Stimulated activated CD4-positive, alpha-beta T cell treated with anti-CD3 and anti-CD28 coated beads, Interleukin-2, amount 100 ng/mL, for 4 hours (primary cell): ENCODE measurements at regions not wholly inside any gene's neighbourhood (a gene's known extent, or its start where the extent isn't known, plus 50 kb on each side); places are given as distances from the start of the nearest gene placed in this dataset.

ENCODE experiments used
- DNase-seq: peaks from one replicate; pipeline ENCODE4 v3.0.0-alpha.2; 2020; ENCODE audit warnings: low read depth

GRCh38 chr10:62548686-62549085 lies 174.5 kb downstream of the ZNF365 start:
- DNase-seq = no peak

GRCh38 chr10:62550173-62550572 lies 176.0 kb downstream of the ZNF365 start:
- no peak for DNase-seq

GRCh38 chr10:62554632-62555199 lies 180.5 kb downstream of the ZNF365 start:
- no peak for DNase-seq

- no peak for DNase-seq
Measured at GRCh38 chr10:62559481-62560200, 185.5 kb downstream of the ZNF365 start.

GRCh38 chr10:62560201-62560819 lies 186.1 kb downstream of the ZNF365 start:
- no peak for DNase-seq

GRCh38 chr10:62561151-62561550 lies 187.0 kb downstream of the ZNF365 start:
- no peak for DNase-seq

- no peak for DNase-seq
Measured at GRCh38 chr10:62562101-62562500, 187.9 kb downstream of the ZNF365 start.

GRCh38 chr10:62562795-62563194 lies 188.6 kb downstream of the ZNF365 start:
- no peak for DNase-seq

- no peak for DNase-seq
Measured at GRCh38 chr10:62573929-62574328, 199.8 kb downstream of the ZNF365 start.

- no peak for DNase-seq
Measured at GRCh38 chr10:62577076-62577475, 202.9 kb downstream of the ZNF365 start.

- DNase-seq = no peak
Measured at GRCh38 chr10:62577666-62578291, 203.6 kb downstream of the ZNF365 start.

GRCh38 chr10:62578301-62578700 lies 204.1 kb downstream of the ZNF365 start:
- no peak for DNase-seq

GRCh38 chr10:62578916-62579315 lies 204.7 kb downstream of the ZNF365 start:
- no peak for DNase-seq

GRCh38 chr10:62580396-62580795 lies 206.2 kb downstream of the ZNF365 start:
- DNase-seq = no peak

- DNase-seq = no peak
Measured at GRCh38 chr10:62581351-62581750, 207.2 kb downstream of the ZNF365 start.

GRCh38 chr10:62582101-62582705 lies 208.0 kb downstream of the ZNF365 start:
- DNase-seq = no peak

GRCh38 chr10:62582804-62583208 lies 208.6 kb downstream of the ZNF365 start:
- DNase-seq = no peak

GRCh38 chr10:62583876-62584615 lies 209.9 kb downstream of the ZNF365 start:
- DNase-seq = no peak

GRCh38 chr10:62584731-62585130 lies 210.6 kb downstream of the ZNF365 start:
- no peak for DNase-seq

- no peak for DNase-seq
Measured at GRCh38 chr10:62585211-62585775, 211.1 kb downstream of the ZNF365 start.

- DNase-seq = no peak
Measured at GRCh38 chr10:62587011-62587410, 212.8 kb downstream of the ZNF365 start.

- no peak for DNase-seq
Measured at GRCh38 chr10:62588116-62588515, 213.9 kb downstream of the ZNF365 start.
